CD14-positive monocyte (primary cell): ENCODE measurements at regions not wholly inside any gene's neighbourhood (a gene's known extent, or its start where the extent isn't known, plus 50 kb on each side); places are given as distances from the start of the nearest gene placed in this dataset.

ENCODE experiments used
- DNase-seq, 3 donors: peaks; one replicate each; pipeline ENCODE4 v3.0.0-alpha.2; 2011 to 2022
- H2AFZ ChIP-seq: 2 replicates; pipeline ENCODE4 v1.6.0; 2012; ENCODE audit warnings: mild to moderate bottlenecking, low read depth, low read length, inconsistent platforms; ENCODE audit not compliant: insufficient read depth, poor library complexity, severe bottlenecking
- H3K27ac ChIP-seq, 2 donors: 1 replicate in 1 of 2; 2 replicates in 1 of 2; pipeline ENCODE4 v1.5.1; 2012 to 2013; ENCODE audit warnings: low read length in 2 of 2, control low read depth in 1 of 2, inconsistent platforms in 1 of 2, low read depth in 1 of 2, mild to moderate bottlenecking in 1 of 2
- H3K27me3 ChIP-seq, 2 donors: one replicate each; pipeline versions ENCODE4 v1.6.0 to v1.6.1; 2011 to 2013; ENCODE audit warnings: low read length in 2 of 2; ENCODE audit not compliant: control insufficient read depth in 2 of 2, insufficient read depth in 2 of 2
- H3K36me3 ChIP-seq, 2 donors: replicated peaks in 1 of 2; 1 replicate in 1 of 2; 2 replicates in 1 of 2; pipeline versions ENCODE4 v1.5.1 to v1.6.1; 2012 to 2013; ENCODE audit warnings: low read length in 2 of 2, control low read depth in 1 of 2, inconsistent platforms in 1 of 2, mild to moderate bottlenecking in 1 of 2; ENCODE audit not compliant: insufficient read depth in 2 of 2, control insufficient read depth in 1 of 2
- H3K4me1 ChIP-seq, 2 donors: 1 replicate in 1 of 2; 2 replicates in 1 of 2; pipeline versions ENCODE4 v1.5.1 to v1.6.1; 2012 to 2013; ENCODE audit warnings: low read length in 2 of 2, control low read depth in 1 of 2, inconsistent platforms in 1 of 2, mild to moderate bottlenecking in 1 of 2, moderate library complexity in 1 of 2; ENCODE audit not compliant: insufficient read depth in 2 of 2, control insufficient read depth in 1 of 2
- H3K4me2 ChIP-seq: replicated peaks from 2 replicates; pipeline ENCODE3; 2012; ENCODE audit warnings: low read length, moderate library complexity, mild to moderate bottlenecking; ENCODE audit not compliant: poor library complexity, severe bottlenecking; ENCODE audit errors: extremely low read depth
- H3K4me3 ChIP-seq, 3 experiments: fragments of 200-600 bp in 1 of 3; sonication (generic) in 1 of 3; replicated peaks in 1 of 3; 1 replicate in 2 of 3; 2 replicates in 1 of 3; pipeline ENCODE4 v1.5.1; 2011 to 2013; ENCODE audit warnings: low read length in 3 of 3, mild to moderate bottlenecking in 3 of 3, control low read depth in 2 of 3, low read depth in 2 of 3, inconsistent platforms in 1 of 3, moderate library complexity in 1 of 3
- H3K79me2 ChIP-seq: 2 replicates; pipeline ENCODE4 v1.6.0; 2012; ENCODE audit warnings: mild to moderate bottlenecking, control low read depth, inconsistent platforms, low read length, moderate library complexity; ENCODE audit not compliant: insufficient read depth
- H3K9ac ChIP-seq: 2 replicates; pipeline ENCODE4 v1.6.0; 2017; ENCODE audit warnings: low read length, mild to moderate bottlenecking; ENCODE audit not compliant: insufficient read depth, poor library complexity, severe bottlenecking
- H3K9me3 ChIP-seq, 2 donors: replicated peaks in 1 of 2; 1 replicate in 1 of 2; 2 replicates in 1 of 2; pipeline versions ENCODE4 v1.5.1 to v1.6.1; 2012 to 2013; ENCODE audit warnings: low read length in 2 of 2, control low read depth in 1 of 2; ENCODE audit not compliant: control insufficient read depth in 1 of 2, insufficient read depth in 1 of 2
- H4K20me1 ChIP-seq: 2 replicates; pipeline ENCODE4 v1.6.0; 2012; ENCODE audit warnings: mild to moderate bottlenecking, low read length, control low read depth, moderate library complexity; ENCODE audit not compliant: insufficient read depth
- H3K27ac Mint-ChIP-seq, 7 donors: one replicate each; pipeline ENCODE4 v1.8.0; 2020; ENCODE audit warnings: mild to moderate bottlenecking in 7 of 7, mixed read lengths in 7 of 7, moderate library complexity in 6 of 7, inconsistent platforms in 2 of 7
- H3K27me3 Mint-ChIP-seq, 3 donors: one replicate each; pipeline ENCODE4 v1.8.0; 2021 to 2022; ENCODE audit warnings: low read depth in 3 of 3, mild to moderate bottlenecking in 3 of 3, mixed read lengths in 3 of 3, moderate library complexity in 3 of 3, inconsistent platforms in 1 of 3
- H3K36me3 Mint-ChIP-seq, 2 donors: one replicate each; pipeline ENCODE4 v1.8.0; 2020; ENCODE audit warnings: mixed read lengths in 2 of 2, inconsistent platforms in 1 of 2, mild to moderate bottlenecking in 1 of 2
- H3K4me1 Mint-ChIP-seq: one replicate; pipeline ENCODE4 v1.8.0; 2020; ENCODE audit warnings: mild to moderate bottlenecking, mixed read lengths
- H3K4me3 Mint-ChIP-seq, 2 donors: one replicate each; pipeline ENCODE4 v1.8.0; 2020; ENCODE audit warnings: mild to moderate bottlenecking in 2 of 2, mixed read lengths in 2 of 2, moderate library complexity in 1 of 2
- H3K9me3 Mint-ChIP-seq, 7 donors: one replicate each; pipeline ENCODE4 v1.8.0; 2020 to 2022; ENCODE audit warnings: mixed read lengths in 7 of 7, mild to moderate bottlenecking in 6 of 7, moderate library complexity in 6 of 7, inconsistent platforms in 2 of 7
- CTCF ChIP-seq: fragments of 200-600 bp; IDR thresholded peaks from one replicate; pipeline ENCODE4 v1.8.0; 2022; ENCODE audit warnings: antibody characterized with exemption, mild to moderate bottlenecking
- WGBS: methylation state at CpG from one replicate; pipeline ENCODE4 v1.1.5; 2013; ENCODE audit warnings: missing lambda C conversion rate; ENCODE audit not compliant: insufficient coverage; 5-methylcytosine and 5-hydroxymethylcytosine counted together
- intact Hi-C, 2 donors: fragments of 100-400 bp; cut with micrococcal nuclease; formaldehyde crosslinking; loops; one replicate each; pipeline versions ENCODE4 v1.15.0 to v1.15.1; 2023

GRCh38 chr5:25349746-25350145 lies 705.0 kb upstream of the CDH10 start:
- H3K79me2 ChIP-seq: no peaks in the 10 kb centered on the region
- H3K4me2 ChIP-seq: no peak overlapping the region
- no peak overlapping the region for H3K27ac Mint-ChIP-seq
- no peak overlapping the region for H3K4me3 ChIP-seq
- H3K36me3 Mint-ChIP-seq: no peaks in the 10 kb centered on the region
- no peak overlapping the region for H3K4me3 Mint-ChIP-seq
- H3K9me3 Mint-ChIP-seq: peaks cover 0 to 13% (median 6%) of the 10 kb centered on the region in 7 donors
- H3K4me1 ChIP-seq: no peaks in the 10 kb centered on the region
- H3K9ac ChIP-seq: no peak overlapping the region
- DNase-seq: no peak
- peaks cover 0 to 2% (median 1%) of the 10 kb centered on the region in 3 donors for H3K27me3 Mint-ChIP-seq
- no peaks in the 10 kb centered on the region for H4K20me1 ChIP-seq
- no peaks in the 10 kb centered on the region for H3K27me3 ChIP-seq
- TF ChIP-seq CTCF: no peak
- no peak overlapping the region for H3K27ac ChIP-seq
- peaks cover 0 to 5% of the 10 kb centered on the region in 2 donors for H3K9me3 ChIP-seq
- H2AFZ ChIP-seq: no peak overlapping the region
- intact Hi-C loops: no loop called here
- H3K36me3 ChIP-seq: no peaks in the 10 kb centered on the region
- no peaks in the 10 kb centered on the region for H3K4me1 Mint-ChIP-seq

GRCh38 chr5:25345240-25345771 lies 700.5 kb upstream of the CDH10 start:
- peaks cover 0 to 1% (median 0%) of the 10 kb centered on the region in 3 donors for H3K27me3 Mint-ChIP-seq
- intact Hi-C loops: no loop called here
- H4K20me1 ChIP-seq: no peaks in the 10 kb centered on the region
- H3K4me3 Mint-ChIP-seq: no peak overlapping the region
- H3K4me1 ChIP-seq: no peaks in the 10 kb centered on the region
- H3K36me3 Mint-ChIP-seq: no peaks in the 10 kb centered on the region
- H3K27me3 ChIP-seq: no peaks in the 10 kb centered on the region
- TF ChIP-seq CTCF: no peak
- no peak overlapping the region for H2AFZ ChIP-seq
- no peaks in the 10 kb centered on the region for H3K4me1 Mint-ChIP-seq
- no peak overlapping the region for H3K4me3 ChIP-seq
- no peak overlapping the region for H3K27ac ChIP-seq
- no CpG with 5 or more reads among the region's 5 CpGs for WGBS
- no peak for DNase-seq
- H3K79me2 ChIP-seq: no peaks in the 10 kb centered on the region
- peaks cover 4 to 6% of the 10 kb centered on the region in 2 donors for H3K9me3 ChIP-seq
- H3K4me2 ChIP-seq: no peak overlapping the region
- no peaks in the 10 kb centered on the region for H3K36me3 ChIP-seq
- no peak overlapping the region for H3K27ac Mint-ChIP-seq
- no peak overlapping the region for H3K9ac ChIP-seq
- peaks cover 1 to 12% (median 7%) of the 10 kb centered on the region in 7 donors for H3K9me3 Mint-ChIP-seq
